ENCODE measurements at regions not wholly inside any gene's neighbourhood (a gene's known extent, or its start where the extent isn't known, plus 50 kb on each side); places are given as distances from the start of the nearest gene placed in this dataset.

- TF ChIP-seq POLR2A (IDR thresholded peaks at IDR 0.05; ENCODE audit: low read length) (no peak), GATA1 (IDR thresholded peaks at IDR 0.05; ENCODE audit: low read depth, low read length) (no peak)
Observed at GRCh38 chr3:109548192-109548938, 211.0 kb upstream of the DPPA4 start.

Measured in erythroblast (primary cell).